ENCODE measurements at regions not wholly inside any gene's neighbourhood (a gene's known extent, or its start where the extent isn't known, plus 50 kb on each side); places are given as distances from the start of the nearest gene placed in this dataset.

DNA sequence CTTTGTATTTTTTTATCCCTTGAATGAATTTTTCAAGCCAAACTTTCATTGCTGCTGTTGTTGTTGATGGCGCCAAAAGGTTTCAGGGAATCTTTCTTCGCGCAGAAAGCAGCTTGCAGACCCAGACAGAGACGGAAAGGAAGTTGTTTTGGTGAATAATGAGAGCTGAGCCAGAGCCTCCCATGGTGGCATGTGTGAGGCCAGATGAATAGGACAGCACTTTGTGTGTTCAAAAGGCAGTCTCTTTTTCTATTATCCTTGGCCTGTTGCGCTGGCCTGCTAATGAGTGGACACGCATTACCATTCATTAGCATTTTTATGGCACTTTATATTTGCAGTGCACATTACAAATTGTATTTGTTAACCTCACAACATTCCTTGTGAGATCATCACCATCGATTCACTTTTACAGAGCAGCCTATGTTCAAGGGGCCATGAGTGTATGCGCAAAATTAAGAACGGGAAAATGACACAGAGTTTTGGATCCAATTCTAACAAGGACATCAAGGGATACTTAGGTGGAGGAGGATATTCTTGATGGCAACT lies 754.7 kb downstream of the BCL11A start:
- Histone ChIP-seq H3K27me3 (ENCODE audit: control insufficient read depth, insufficient read depth, low read length) (no peaks in the 10 kb centered on the region), H3K9me3 (ENCODE audit: control insufficient read depth, insufficient read depth, low read depth, low read length) (no peaks in the 10 kb centered on the region; the same call in 1 of the 2 replicates), H3K4me1 (ENCODE audit: control insufficient read depth, insufficient read depth, low read length) (no peaks in the 10 kb centered on the region), H3K27ac (ENCODE audit: low read length) (no peak overlapping the region), H3K36me3 (ENCODE audit: control insufficient read depth, insufficient read depth, low read length) (no peaks in the 10 kb centered on the region), H3K4me3 (ENCODE audit: low read depth in 2 of 2, low read length in 2 of 2) (no peak overlapping the region)
- ChIA-PET CTCF (no interaction called here), POLR2A (no interaction called here)
- intact Hi-C loops (cut with micrococcal nuclease; ENCODE audit: unreplicated experiment) (no loop called here), in situ Hi-C loops (cut with HindIII; ENCODE audit: low pct_unique_long_range_greater_than_20kb, low sequenced_read_pairs) (no loop called here)
- DNase-seq (ENCODE audit: low read depth, low spot score) (no peak), ATAC-seq (no peak)
- BruUV-seq (replicated peaks) = no TSS peak
- TF ChIP-seq SIN3A (IDR thresholded peaks at IDR 0.05; ENCODE audit: borderline replicate concordance, insufficient read depth, low read depth, low read length) (no peak), TCF7L2 (IDR thresholded peaks at IDR 0.05; ENCODE audit: low read depth, low read length) (no peak), POLR2AphosphoS5 (IDR thresholded peaks at IDR 0.05; ENCODE audit: low read depth, low read length) (no peak)
- TF ChIP-seq, protein P1, sequence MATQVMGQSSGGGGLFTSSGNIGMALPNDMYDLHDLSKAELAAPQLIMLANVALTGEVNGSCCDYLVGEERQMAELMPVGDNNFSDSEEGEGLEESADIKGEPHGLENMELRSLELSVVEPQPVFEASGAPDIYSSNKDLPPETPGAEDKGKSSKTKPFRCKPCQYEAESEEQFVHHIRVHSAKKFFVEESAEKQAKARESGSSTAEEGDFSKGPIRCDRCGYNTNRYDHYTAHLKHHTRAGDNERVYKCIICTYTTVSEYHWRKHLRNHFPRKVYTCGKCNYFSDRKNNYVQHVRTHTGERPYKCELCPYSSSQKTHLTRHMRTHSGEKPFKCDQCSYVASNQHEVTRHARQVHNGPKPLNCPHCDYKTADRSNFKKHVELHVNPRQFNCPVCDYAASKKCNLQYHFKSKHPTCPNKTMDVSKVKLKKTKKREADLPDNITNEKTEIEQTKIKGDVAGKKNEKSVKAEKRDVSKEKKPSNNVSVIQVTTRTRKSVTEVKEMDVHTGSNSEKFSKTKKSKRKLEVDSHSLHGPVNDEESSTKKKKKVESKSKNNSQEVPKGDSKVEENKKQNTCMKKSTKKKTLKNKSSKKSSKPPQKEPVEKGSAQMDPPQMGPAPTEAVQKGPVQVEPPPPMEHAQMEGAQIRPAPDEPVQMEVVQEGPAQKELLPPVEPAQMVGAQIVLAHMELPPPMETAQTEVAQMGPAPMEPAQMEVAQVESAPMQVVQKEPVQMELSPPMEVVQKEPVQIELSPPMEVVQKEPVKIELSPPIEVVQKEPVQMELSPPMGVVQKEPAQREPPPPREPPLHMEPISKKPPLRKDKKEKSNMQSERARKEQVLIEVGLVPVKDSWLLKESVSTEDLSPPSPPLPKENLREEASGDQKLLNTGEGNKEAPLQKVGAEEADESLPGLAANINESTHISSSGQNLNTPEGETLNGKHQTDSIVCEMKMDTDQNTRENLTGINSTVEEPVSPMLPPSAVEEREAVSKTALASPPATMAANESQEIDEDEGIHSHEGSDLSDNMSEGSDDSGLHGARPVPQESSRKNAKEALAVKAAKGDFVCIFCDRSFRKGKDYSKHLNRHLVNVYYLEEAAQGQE (IDR thresholded peaks at IDR 0.05; ENCODE audit: insufficient read depth in 1 of 2, low read depth in 2 of 2, low read length in 1 of 2) = no peak
- TF ChIP-seq, protein P2, sequence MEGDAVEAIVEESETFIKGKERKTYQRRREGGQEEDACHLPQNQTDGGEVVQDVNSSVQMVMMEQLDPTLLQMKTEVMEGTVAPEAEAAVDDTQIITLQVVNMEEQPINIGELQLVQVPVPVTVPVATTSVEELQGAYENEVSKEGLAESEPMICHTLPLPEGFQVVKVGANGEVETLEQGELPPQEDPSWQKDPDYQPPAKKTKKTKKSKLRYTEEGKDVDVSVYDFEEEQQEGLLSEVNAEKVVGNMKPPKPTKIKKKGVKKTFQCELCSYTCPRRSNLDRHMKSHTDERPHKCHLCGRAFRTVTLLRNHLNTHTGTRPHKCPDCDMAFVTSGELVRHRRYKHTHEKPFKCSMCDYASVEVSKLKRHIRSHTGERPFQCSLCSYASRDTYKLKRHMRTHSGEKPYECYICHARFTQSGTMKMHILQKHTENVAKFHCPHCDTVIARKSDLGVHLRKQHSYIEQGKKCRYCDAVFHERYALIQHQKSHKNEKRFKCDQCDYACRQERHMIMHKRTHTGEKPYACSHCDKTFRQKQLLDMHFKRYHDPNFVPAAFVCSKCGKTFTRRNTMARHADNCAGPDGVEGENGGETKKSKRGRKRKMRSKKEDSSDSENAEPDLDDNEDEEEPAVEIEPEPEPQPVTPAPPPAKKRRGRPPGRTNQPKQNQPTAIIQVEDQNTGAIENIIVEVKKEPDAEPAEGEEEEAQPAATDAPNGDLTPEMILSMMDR (IDR thresholded peaks at IDR 0.05) = no peak

- H3K36me3 ChIP-seq (ENCODE audit: control insufficient read depth, insufficient read depth, low read length) = no peaks in the 10 kb centered on the region
- intact Hi-C loops (cut with micrococcal nuclease; ENCODE audit: unreplicated experiment) = no loop called here
- H3K27ac ChIP-seq (ENCODE audit: low read length) = no peak overlapping the region
- H3K9me3 ChIP-seq (ENCODE audit: control insufficient read depth, insufficient read depth, low read depth, low read length) = no peaks in the 10 kb centered on the region
- no peaks in the 10 kb centered on the region for H3K4me1 ChIP-seq (ENCODE audit: control insufficient read depth, insufficient read depth, low read length)
- CTCF ChIA-PET = no interaction called here
- ATAC-seq (no peak), DNase-seq (ENCODE audit: low read depth, low spot score) (no peak)
- in situ Hi-C loops (cut with HindIII; ENCODE audit: low pct_unique_long_range_greater_than_20kb, low sequenced_read_pairs) = no loop called here
- no peaks in the 10 kb centered on the region for H3K27me3 ChIP-seq (ENCODE audit: control insufficient read depth, insufficient read depth, low read length)
- POLR2A ChIA-PET = no interaction called here
- no peak overlapping the region for H3K4me3 ChIP-seq (ENCODE audit: low read depth in 2 of 2, low read length in 2 of 2)
- no TSS peak for BruUV-seq (replicated peaks)
- TF ChIP-seq, protein P2 (IDR thresholded peaks at IDR 0.05) = no peak
- TF ChIP-seq TCF7L2 (IDR thresholded peaks at IDR 0.05; ENCODE audit: low read depth, low read length) = no peak
- no peak for TF ChIP-seq SIN3A (IDR thresholded peaks at IDR 0.05; ENCODE audit: borderline replicate concordance, insufficient read depth, low read depth, low read length)
- no peak for TF ChIP-seq POLR2AphosphoS5 (IDR thresholded peaks at IDR 0.05; ENCODE audit: low read depth, low read length)
- TF ChIP-seq, protein P1 (IDR thresholded peaks at IDR 0.05; ENCODE audit: insufficient read depth in 1 of 2, low read depth in 2 of 2, low read length in 1 of 2) = no peak
Observed at GRCh38 chr2:59791004-59791618, 762.3 kb downstream of the BCL11A start.
